Right ventricle myocardium superior (tissue), 1 donor: ENCODE measurements at regions not wholly inside any gene's neighbourhood (a gene's known extent, or its start where the extent isn't known, plus 50 kb on each side); places are given as distances from the start of the nearest gene placed in this dataset.
"Not testable (repeated sequence)": the region's sequence is repeated elsewhere in the genome, so short reads cannot be mapped to it uniquely, and the experiment has no call there.

ENCODE experiments used
- ATAC-seq: fragments of 200-7000 bp; cut with Tn5 transposase; one replicate; pipeline ENCODE4 v1.9.1; 2020; ENCODE audit warnings: mild to moderate bottlenecking; ENCODE audit not compliant: poor library complexity
- DNase-seq: peaks from one replicate; pipeline ENCODE4 v3.0.0-alpha.2; 2020
- intact Hi-C: fragments of 100-400 bp; cut with DNase I; formaldehyde crosslinking; loops from one replicate; pipeline ENCODE4 v1.11.2; 2022
- donor health status: DM: no; HTN: yes; CAD: no; lungs with severe emphysema.

DNA sequence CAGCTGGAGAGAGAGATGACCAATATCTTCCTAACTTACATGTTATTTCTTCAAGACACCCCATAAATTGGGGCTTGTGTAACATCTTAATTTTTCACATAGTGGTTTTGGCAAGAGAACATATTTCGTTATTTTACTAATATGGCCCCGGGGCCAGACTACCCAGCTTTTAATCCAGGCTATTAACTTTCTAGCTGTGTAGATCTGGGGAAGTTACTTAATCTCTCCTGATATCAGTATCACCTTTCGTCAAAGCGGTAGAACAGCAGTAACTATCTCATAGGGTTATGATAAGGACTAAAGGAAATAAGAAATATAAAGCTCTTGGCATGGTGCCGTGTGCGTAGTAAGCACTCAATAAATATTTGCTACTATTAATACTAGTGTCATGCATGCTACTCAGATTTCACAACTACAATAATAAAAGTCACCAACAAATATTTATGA is 71.6 kb upstream of the LYZL1 start:
- intact Hi-C loops: no loop called here
- DNase-seq (no peak), ATAC-seq (no peak)

- ATAC-seq: no peak
- intact Hi-C loops: no loop called here
- DNase-seq: no peak
Measured at GRCh38 chr10:29223326-29223725, 65.5 kb upstream of the LYZL1 start.

DNA sequence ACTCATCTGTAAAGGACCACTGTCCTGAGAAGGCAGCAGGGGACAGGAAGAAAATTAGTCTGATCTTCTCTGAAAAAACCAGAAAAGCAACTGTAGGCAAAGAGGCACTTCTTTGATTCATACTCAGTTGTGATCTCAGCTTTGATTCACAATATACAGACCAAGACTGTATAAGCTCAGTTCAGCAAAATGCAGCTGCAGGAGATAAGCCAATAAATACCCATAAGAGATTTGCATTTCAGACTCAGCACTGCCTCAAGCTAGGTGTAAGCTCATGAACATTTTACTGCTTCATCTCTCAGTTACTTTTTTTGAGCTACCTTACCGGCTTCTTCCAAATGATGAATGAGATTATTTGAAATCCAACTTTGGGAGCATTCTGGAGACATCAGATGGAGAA is 64.2 kb upstream of the LYZL1 start:
- intact Hi-C loops: no loop called here
- no peak for DNase-seq
- ATAC-seq: no peak

GRCh38 chr10:29227201-29227600 is 61.7 kb upstream of the LYZL1 start:
- DNase-seq: no peak

DNA sequence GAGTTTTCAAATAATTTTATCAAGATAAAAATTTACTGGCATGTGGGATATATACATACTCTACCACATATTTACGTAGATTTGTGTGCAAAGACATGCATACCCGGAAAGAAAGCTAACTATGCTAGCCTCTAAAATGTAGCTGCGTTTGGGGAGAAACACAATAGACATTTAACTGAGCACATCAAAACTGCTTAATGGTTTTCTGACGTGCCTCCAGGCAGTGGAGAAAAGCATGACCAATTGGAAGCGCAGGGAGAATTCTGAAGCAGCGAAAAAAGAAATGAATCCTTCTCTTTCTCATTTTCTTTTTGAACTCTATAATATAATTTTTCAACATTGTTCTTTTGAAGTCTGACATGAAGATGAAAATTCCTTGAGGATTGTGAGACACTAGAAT is 60.3 kb upstream of the LYZL1 start:
- intact Hi-C loops: no loop called here
- DNase-seq: no peak
- ATAC-seq: no peak

More at GRCh38 chr10:29227201-29227600, 61.7 kb upstream of the LYZL1 start:
- no peak for ATAC-seq
- intact Hi-C loops: no loop called here

DNA sequence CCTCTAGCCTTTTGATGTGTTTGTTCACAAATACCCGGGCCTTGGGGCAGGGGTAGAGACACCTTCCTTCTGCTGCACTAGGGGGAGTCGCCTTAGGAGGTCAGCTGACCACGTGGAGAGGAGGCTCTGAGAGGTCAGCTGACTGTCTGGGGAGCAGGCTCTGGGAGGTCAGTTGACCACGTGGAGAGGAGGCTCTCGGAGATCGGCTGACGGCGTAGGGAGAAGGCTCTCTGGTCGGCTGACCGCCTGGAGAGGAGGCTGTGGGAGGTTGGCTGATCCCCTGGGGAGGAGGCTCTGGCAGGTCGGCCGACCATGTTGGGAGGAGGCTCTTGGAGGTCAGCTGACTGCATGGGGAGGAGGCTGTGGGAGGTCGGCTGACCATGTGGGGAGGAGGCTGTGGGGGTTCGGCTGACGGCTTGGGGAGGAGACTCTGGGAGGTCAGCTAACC is 59.6 kb upstream of the LYZL1 start:
- intact Hi-C loops: no loop called here
- DNase-seq (no peak), ATAC-seq (no peak)

DNA sequence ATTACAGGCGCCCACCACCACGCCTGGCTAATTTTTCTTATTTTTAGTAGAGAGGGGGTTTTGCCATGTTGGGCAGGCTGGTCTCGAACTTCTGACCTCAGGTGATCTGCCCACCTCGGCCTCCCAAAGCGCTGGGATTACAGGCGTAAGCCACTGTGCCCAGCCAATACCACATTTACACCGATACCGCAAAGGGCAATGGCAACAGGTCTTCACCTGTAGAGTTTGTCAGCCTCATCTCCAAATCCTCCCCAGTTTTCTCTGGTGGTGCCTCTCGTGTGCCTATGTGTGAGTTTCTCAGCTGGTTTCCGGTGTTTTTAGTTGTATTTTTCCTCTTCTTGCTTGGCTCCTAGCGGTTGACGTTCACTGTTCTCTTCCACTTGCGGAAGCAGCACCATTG is 52.0 kb upstream of the LYZL1 start:
- DNase-seq, ATAC-seq, intact Hi-C loops: not testable (repeated sequence)

GRCh38 chr10:29237786-29238185 is 51.1 kb upstream of the LYZL1 start:
- DNase-seq (no peak), ATAC-seq (no peak)
- intact Hi-C loops: no loop called here

DNA sequence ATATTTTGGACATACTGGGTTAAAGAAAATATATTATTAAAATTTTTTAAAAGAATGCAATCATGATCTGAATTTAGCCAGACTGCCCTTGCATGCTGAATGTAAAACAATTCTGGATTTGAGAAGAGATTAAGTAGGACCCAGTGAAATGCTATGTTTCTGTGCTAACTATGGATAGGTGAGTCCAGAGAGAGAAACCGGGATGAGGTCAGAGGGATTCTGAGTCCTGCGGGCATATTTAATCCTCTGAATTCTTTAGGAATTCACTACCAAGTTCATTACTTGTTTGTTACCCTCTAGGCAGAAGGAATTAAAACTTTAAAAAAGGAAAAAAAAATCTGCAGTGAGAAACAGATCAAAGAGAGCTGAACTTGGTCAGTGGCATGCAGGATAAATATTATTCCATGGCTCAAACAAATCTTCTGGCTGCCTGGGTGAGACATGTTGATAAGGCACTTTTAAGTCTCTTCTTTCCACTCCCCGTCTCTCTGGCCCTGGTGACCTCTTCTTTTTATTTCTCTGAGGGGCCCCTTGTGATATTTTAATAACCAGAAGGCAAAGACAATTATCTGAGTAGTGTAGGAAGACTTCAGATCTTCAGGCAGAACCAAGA is 50.2 kb upstream of the LYZL1 start:
- DNase-seq (no peak), ATAC-seq (no peak)
- intact Hi-C loops: no loop called here
